ENCODE measurements at regions not wholly inside any gene's neighbourhood (a gene's known extent, or its start where the extent isn't known, plus 50 kb on each side); places are given as distances from the start of the nearest gene placed in this dataset.

- no peak for TF ChIP-seq CTCF (IDR thresholded peaks at IDR 0.05)
- no peak for TF ChIP-seq EZH2phosphoT487 (IDR thresholded peaks at IDR 0.05)
Observed at GRCh38 chr2:129764376-129765325, 214.8 kb upstream of the RAB6C start.

Data from neural progenitor cell (in vitro differentiated cells).